ENCODE measurements at regions not wholly inside any gene's neighbourhood (a gene's known extent, or its start where the extent isn't known, plus 50 kb on each side); places are given as distances from the start of the nearest gene placed in this dataset.

GRCh38 chr3:180789774-180790173 is 110.5 kb upstream of the CCDC39 start:
- ChIA-PET POLR2A (no interaction called here), CTCF (no interaction called here)
- TF ChIP-seq CTCF (IDR thresholded peaks at IDR 0.05; ENCODE audit: insufficient read depth, low read depth, low read length): no peak
- Histone ChIP-seq H3K27me3 (ENCODE audit: control insufficient read depth, insufficient read depth, low read length) (no peaks in the 10 kb centered on the region), H3K36me3 (ENCODE audit: control insufficient read depth, insufficient read depth, low read length) (no peaks in the 10 kb centered on the region), H3K4me3 (ENCODE audit: low read depth, low read length) (no peak overlapping the region)
- DNase-seq (ENCODE audit: low read depth): no peak

GRCh38 chr3:180798197-180798596 is 114.3 kb upstream of the FXR1 start:
- no peak for DNase-seq (ENCODE audit: low read depth)
- Histone ChIP-seq H3K36me3 (ENCODE audit: control insufficient read depth, insufficient read depth, low read length) (no peaks in the 10 kb centered on the region), H3K4me3 (ENCODE audit: low read depth, low read length) (no peak overlapping the region), H3K27me3 (ENCODE audit: control insufficient read depth, insufficient read depth, low read length) (no peaks in the 10 kb centered on the region)
- ChIA-PET CTCF (no interaction called here), POLR2A (no interaction called here)
- TF ChIP-seq CTCF (IDR thresholded peaks at IDR 0.05; ENCODE audit: insufficient read depth, low read depth, low read length): no peak

GRCh38 chr3:180802837-180803236 is 109.6 kb upstream of the FXR1 start:
- POLR2A ChIA-PET: no interaction called here
- H3K27me3 ChIP-seq (ENCODE audit: control insufficient read depth, insufficient read depth, low read length): no peaks in the 10 kb centered on the region
- TF ChIP-seq CTCF (IDR thresholded peaks at IDR 0.05; ENCODE audit: insufficient read depth, low read depth, low read length): peak; percentile 38
- H3K4me3 ChIP-seq (ENCODE audit: low read depth, low read length): no peak overlapping the region
- DNase-seq (ENCODE audit: low read depth): no peak
- CTCF ChIA-PET: no interaction called here
- H3K36me3 ChIP-seq (ENCODE audit: control insufficient read depth, insufficient read depth, low read length): no peaks in the 10 kb centered on the region

GRCh38 chr3:180804916-180805315 is 107.6 kb upstream of the FXR1 start:
- ChIA-PET POLR2A (no interaction called here), CTCF (interaction anchor here (0.7 to 1.7 kb wide), 2 partner anchors 654 to 897 kb away, joined by 3 to 5 read pairs; no protein-coding TSS in a partner anchor)
- no peaks in the 10 kb centered on the region for H3K36me3 ChIP-seq (ENCODE audit: control insufficient read depth, insufficient read depth, low read length)
- H3K27me3 ChIP-seq (ENCODE audit: control insufficient read depth, insufficient read depth, low read length): no peaks in the 10 kb centered on the region
- TF ChIP-seq CTCF (IDR thresholded peaks at IDR 0.05; ENCODE audit: insufficient read depth, low read depth, low read length): 0 out of 2 replicates have a peak, but pooled peaks have one; percentile 22
- H3K4me3 ChIP-seq (ENCODE audit: low read depth, low read length): no peak overlapping the region
- DNase-seq (ENCODE audit: low read depth): no peak

- ChIA-PET POLR2A (no interaction called here), CTCF (interaction anchor here (1.3 kb wide), 1 partner anchor 22 kb away, joined by 3 read pairs; no protein-coding TSS in a partner anchor)
- H3K36me3 ChIP-seq (ENCODE audit: control insufficient read depth, insufficient read depth, low read length): no peaks in the 10 kb centered on the region
- H3K27me3 ChIP-seq (ENCODE audit: control insufficient read depth, insufficient read depth, low read length): no peaks in the 10 kb centered on the region
- TF ChIP-seq CTCF (IDR thresholded peaks at IDR 0.05; ENCODE audit: insufficient read depth, low read depth, low read length): no peak
- no peak overlapping the region for H3K4me3 ChIP-seq (ENCODE audit: low read depth, low read length)
- no peak for DNase-seq (ENCODE audit: low read depth)
These were observed 103.5 kb upstream of the FXR1 start for GRCh38 chr3:180808823-180809575.

Measured in BJ (cell line).